ENCODE measurements at regions not wholly inside any gene's neighbourhood (a gene's known extent, or its start where the extent isn't known, plus 50 kb on each side); places are given as distances from the start of the nearest gene placed in this dataset.

GRCh38 chr9:25876248-25876647 lies 198.0 kb upstream of the TUSC1 start:
- TF ChIP-seq CTCF (IDR thresholded peaks at IDR 0.05), result no peak
- H3K4me1 Mint-ChIP-seq (ENCODE audit: low read depth), result no peaks in the 10 kb centered on the region
- H3K4me3 Mint-ChIP-seq, result no peak overlapping the region
- DNase-seq, result no peak
- intact Hi-C loops (cut with micrococcal nuclease), result no loop called here
- ChIA-PET POLR2A (no interaction called here), CTCF (no interaction called here)
- peaks cover 8% of the 10 kb centered on the region for H3K9me3 Mint-ChIP-seq
- no peaks in the 10 kb centered on the region for H3K36me3 Mint-ChIP-seq (ENCODE audit: low read depth)
- ATAC-seq, result no peak
- no peaks in the 10 kb centered on the region for H3K27me3 Mint-ChIP-seq
- H3K27ac Mint-ChIP-seq, result no peak overlapping the region

DNA sequence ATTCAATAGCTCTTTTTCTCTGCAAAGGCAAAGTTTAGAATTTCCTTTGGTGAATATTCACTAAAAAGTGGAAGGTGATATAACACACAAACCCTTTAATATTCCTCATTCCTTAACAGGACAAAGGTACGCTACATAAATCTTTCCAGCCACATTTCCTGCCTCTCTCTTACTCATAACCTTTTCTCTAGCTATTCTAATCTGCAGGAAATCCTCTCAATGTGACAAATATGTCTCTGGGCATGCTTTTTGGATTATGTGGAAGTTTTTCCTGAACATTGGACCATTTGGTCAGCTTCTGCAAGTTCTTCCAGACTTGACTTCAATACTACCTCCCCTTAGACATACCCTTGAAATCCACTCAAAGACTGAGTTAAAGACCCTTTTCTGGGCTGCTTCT lies 186.3 kb upstream of the TUSC1 start:
- Mint-ChIP-seq H3K27me3 (no peaks in the 10 kb centered on the region), H3K36me3 (ENCODE audit: low read depth) (no peaks in the 10 kb centered on the region), H3K4me3 (no peak overlapping the region), H3K9me3 (peaks cover 16% of the 10 kb centered on the region), H3K4me1 (ENCODE audit: low read depth) (no peaks in the 10 kb centered on the region), H3K27ac (no peak overlapping the region)
- DNase-seq, result no peak
- ChIA-PET POLR2A (no interaction called here), CTCF (no interaction called here)
- no peak for TF ChIP-seq CTCF (IDR thresholded peaks at IDR 0.05)
- ATAC-seq, result no peak
- intact Hi-C loops (cut with micrococcal nuclease), result no loop called here

GRCh38 chr9:25861421-25861820 lies 183.2 kb upstream of the TUSC1 start:
- H3K27me3 Mint-ChIP-seq, result no peaks in the 10 kb centered on the region
- intact Hi-C loops (cut with micrococcal nuclease), result no loop called here
- no peak overlapping the region for H3K4me3 Mint-ChIP-seq
- DNase-seq (no peak), ATAC-seq (no peak)
- no peak for TF ChIP-seq CTCF (IDR thresholded peaks at IDR 0.05)
- no peaks in the 10 kb centered on the region for H3K36me3 Mint-ChIP-seq (ENCODE audit: low read depth)
- ChIA-PET POLR2A (interaction anchor here (0.7 kb wide), 1 partner anchor 139 kb away, joined by 3 read pairs; no protein-coding TSS in a partner anchor), CTCF (no interaction called here)
- H3K27ac Mint-ChIP-seq, result no peak overlapping the region
- no peaks in the 10 kb centered on the region for H3K4me1 Mint-ChIP-seq (ENCODE audit: low read depth)
- peaks cover 11% of the 10 kb centered on the region for H3K9me3 Mint-ChIP-seq

- DNase-seq (no peak), ATAC-seq (no peak)
- no peaks in the 10 kb centered on the region for H3K4me1 Mint-ChIP-seq (ENCODE audit: low read depth)
- no peak overlapping the region for H3K27ac Mint-ChIP-seq
- ChIA-PET POLR2A (no interaction called here), CTCF (no interaction called here)
- H3K27me3 Mint-ChIP-seq, result no peaks in the 10 kb centered on the region
- no peak for TF ChIP-seq CTCF (IDR thresholded peaks at IDR 0.05)
- intact Hi-C loops (cut with micrococcal nuclease), result no loop called here
- H3K36me3 Mint-ChIP-seq (ENCODE audit: low read depth), result no peaks in the 10 kb centered on the region
- peaks cover 19% of the 10 kb centered on the region for H3K9me3 Mint-ChIP-seq
- H3K4me3 Mint-ChIP-seq, result no peak overlapping the region
These were observed 178.9 kb upstream of the TUSC1 start for GRCh38 chr9:25857147-25857546.

DNA sequence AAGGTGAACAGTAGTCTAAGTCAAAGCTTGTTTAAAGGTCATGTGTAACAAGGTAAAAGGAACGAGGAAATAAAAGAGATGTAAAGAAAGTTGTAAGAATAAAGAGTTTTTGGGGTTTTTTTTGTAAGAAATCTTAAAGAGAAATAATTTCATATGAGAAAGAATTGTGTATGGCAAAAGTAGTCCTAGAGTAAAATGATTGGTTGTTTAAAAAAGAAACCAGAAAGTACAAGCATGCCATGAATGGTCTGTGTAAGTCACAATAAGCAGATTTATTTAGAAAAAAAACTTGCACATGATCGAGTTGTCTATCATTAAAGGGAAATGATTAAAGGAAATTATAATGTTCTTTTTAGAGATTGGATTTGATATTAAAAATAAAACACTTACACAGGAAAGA lies 172.6 kb upstream of the TUSC1 start:
- CTCF ChIA-PET, result no interaction called here
- Mint-ChIP-seq H3K27ac (no peak overlapping the region), H3K27me3 (no peaks in the 10 kb centered on the region), H3K9me3 (peaks cover 17% of the 10 kb centered on the region), H3K4me3 (no peak overlapping the region), H3K36me3 (ENCODE audit: low read depth) (no peaks in the 10 kb centered on the region), H3K4me1 (ENCODE audit: low read depth) (no peaks in the 10 kb centered on the region)
- intact Hi-C loops (cut with micrococcal nuclease), result no loop called here
- no peak for ATAC-seq
- no peak for TF ChIP-seq CTCF (IDR thresholded peaks at IDR 0.05)
- no peak for DNase-seq
- POLR2A ChIA-PET, result no interaction called here
